Neural progenitor cell (in vitro differentiated cells): ENCODE measurements at regions not wholly inside any gene's neighbourhood (a gene's known extent, or its start where the extent isn't known, plus 50 kb on each side); places are given as distances from the start of the nearest gene placed in this dataset.

Experiments
- DNase-seq: peaks from one replicate; pipeline ENCODE4 v3.0.0-alpha.2; 2016; ENCODE audit warnings: low spot score
- H2AFZ ChIP-seq: fragments of 200-600 bp; sonication (generic); replicated peaks from 2 replicates; pipeline ENCODE4 v1.6.1; 2016; ENCODE audit warnings: antibody characterized with exemption
- H3F3A ChIP-seq: fragments of 200-600 bp; sonication (generic); 2 replicates; pipeline ENCODE4 v1.6.1; 2016; ENCODE audit warnings: antibody characterized with exemption, low read depth
- H3K27ac ChIP-seq: fragments of 200-600 bp; sonication (generic); 2 replicates; pipeline ENCODE4 v1.5.1; 2016; ENCODE audit warnings: mild to moderate bottlenecking
- H3K27me3 ChIP-seq: fragments of 200-600 bp; sonication (generic); 2 replicates; pipeline ENCODE4 v1.6.1; 2016; ENCODE audit warnings: mild to moderate bottlenecking, moderate library complexity
- H3K36me3 ChIP-seq: fragments of 200-600 bp; sonication (generic); 2 replicates; pipeline ENCODE4 v1.5.1; 2016
- H3K4me1 ChIP-seq: fragments of 200-600 bp; sonication (generic); 2 replicates; pipeline ENCODE4 v1.6.1; 2016; ENCODE audit warnings: mixed run types
- H3K4me2 ChIP-seq: fragments of 200-600 bp; sonication (generic); 2 replicates; pipeline ENCODE4 v1.6.1; 2016
- H3K4me3 ChIP-seq: fragments of 200-600 bp; sonication (generic); 2 replicates; pipeline ENCODE4 v1.5.1; 2016
- H3K79me2 ChIP-seq: fragments of 200-600 bp; sonication (generic); 2 replicates; pipeline ENCODE4 v1.6.1; 2016; ENCODE audit warnings: low read depth
- H3K9ac ChIP-seq: fragments of 200-600 bp; sonication (generic); 2 replicates; pipeline ENCODE4 v1.6.1; 2016
- H3K9me3 ChIP-seq: fragments of 200-600 bp; sonication (generic); 2 replicates; pipeline ENCODE4 v1.5.1; 2016; ENCODE audit warnings: low read depth
- H4K20me1 ChIP-seq: fragments of 200-600 bp; sonication (generic); 2 replicates; pipeline ENCODE4 v1.6.1; 2016; ENCODE audit warnings: low read depth
- H3K27ac Mint-ChIP-seq: 3 replicates; pipeline ENCODE4 v1.8.0; 2021; ENCODE audit warnings: mixed read lengths
- H3K27me3 Mint-ChIP-seq: 2 replicates; pipeline ENCODE4 v1.8.0; 2022; ENCODE audit warnings: low read depth, mild to moderate bottlenecking, inconsistent platforms, moderate library complexity, mixed read lengths; ENCODE audit not compliant: insufficient read depth
- H3K36me3 Mint-ChIP-seq: 3 replicates; pipeline ENCODE4 v1.8.0; 2021; ENCODE audit warnings: mixed read lengths
- H3K4me1 Mint-ChIP-seq: 3 replicates; pipeline ENCODE4 v1.8.0; 2021; ENCODE audit warnings: mixed read lengths
- H3K4me3 Mint-ChIP-seq: 3 replicates; pipeline ENCODE4 v1.8.0; 2021; ENCODE audit warnings: mild to moderate bottlenecking, moderate library complexity, mixed read lengths
- H3K9me3 Mint-ChIP-seq: 3 replicates; pipeline ENCODE4 v1.8.0; 2020; ENCODE audit warnings: mixed read lengths
- EZH2 ChIP-seq: fragments of 200-600 bp; sonication (generic); IDR thresholded peaks from 2 replicates; pipeline ENCODE4 v1.6.1; 2017; ENCODE audit warnings: antibody characterized with exemption, mild to moderate bottlenecking, moderate library complexity
- EZH2phosphoT487 ChIP-seq: fragments of 200-600 bp; sonication (generic); IDR thresholded peaks from 2 replicates; pipeline ENCODE4 v1.6.1; 2017; ENCODE audit warnings: antibody characterized with exemption
- TF ChIP-seq, protein P1 (sequence below): fragments of 200-600 bp; sonication (generic); IDR thresholded peaks from 2 replicates; pipeline ENCODE4 v1.5.1; 2017; ENCODE audit warnings: antibody characterized with exemption, mild to moderate bottlenecking

DNA sequence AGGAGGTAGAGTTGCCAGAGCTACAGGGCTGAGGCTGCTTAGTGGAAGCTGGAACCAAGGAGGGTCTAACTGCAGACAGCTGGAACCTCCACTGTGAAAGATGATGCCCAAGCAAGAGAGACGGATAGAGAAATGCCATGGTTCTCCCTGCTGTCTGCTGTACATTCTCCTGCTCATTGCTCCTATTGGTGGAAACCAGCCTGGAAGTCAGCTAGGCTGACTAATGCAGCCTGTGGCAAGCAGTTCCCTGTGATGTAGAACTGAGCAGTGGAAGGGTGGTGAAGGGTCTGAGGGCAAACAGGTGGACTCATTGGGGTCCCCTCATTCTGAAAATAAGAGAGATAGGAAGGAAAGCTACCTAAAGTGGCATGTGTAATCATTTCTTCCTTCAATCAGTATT lies 563.6 kb downstream of the SLC4A3 start:
- Mint-ChIP-seq H3K9me3 (peaks cover 7% of the 10 kb centered on the region), H3K36me3 (peaks cover 2% of the 10 kb centered on the region), H3K27me3 (no peaks in the 10 kb centered on the region), H3K4me3 (no peak overlapping the region), H3K27ac (no peak overlapping the region), H3K4me1 (no peaks in the 10 kb centered on the region)
- H3K4me1 ChIP-seq = no peaks in the 10 kb centered on the region
- H3K27ac ChIP-seq = no peak overlapping the region
- H4K20me1 ChIP-seq = no peaks in the 10 kb centered on the region
- no peaks in the 10 kb centered on the region for H3F3A ChIP-seq
- H3K4me2 ChIP-seq = no peak overlapping the region
- H3K27me3 ChIP-seq = no peaks in the 10 kb centered on the region
- no peaks in the 10 kb centered on the region for H3K79me2 ChIP-seq
- H2AFZ ChIP-seq = no peak overlapping the region
- DNase-seq = no peak
- TF ChIP-seq, protein P1, sequence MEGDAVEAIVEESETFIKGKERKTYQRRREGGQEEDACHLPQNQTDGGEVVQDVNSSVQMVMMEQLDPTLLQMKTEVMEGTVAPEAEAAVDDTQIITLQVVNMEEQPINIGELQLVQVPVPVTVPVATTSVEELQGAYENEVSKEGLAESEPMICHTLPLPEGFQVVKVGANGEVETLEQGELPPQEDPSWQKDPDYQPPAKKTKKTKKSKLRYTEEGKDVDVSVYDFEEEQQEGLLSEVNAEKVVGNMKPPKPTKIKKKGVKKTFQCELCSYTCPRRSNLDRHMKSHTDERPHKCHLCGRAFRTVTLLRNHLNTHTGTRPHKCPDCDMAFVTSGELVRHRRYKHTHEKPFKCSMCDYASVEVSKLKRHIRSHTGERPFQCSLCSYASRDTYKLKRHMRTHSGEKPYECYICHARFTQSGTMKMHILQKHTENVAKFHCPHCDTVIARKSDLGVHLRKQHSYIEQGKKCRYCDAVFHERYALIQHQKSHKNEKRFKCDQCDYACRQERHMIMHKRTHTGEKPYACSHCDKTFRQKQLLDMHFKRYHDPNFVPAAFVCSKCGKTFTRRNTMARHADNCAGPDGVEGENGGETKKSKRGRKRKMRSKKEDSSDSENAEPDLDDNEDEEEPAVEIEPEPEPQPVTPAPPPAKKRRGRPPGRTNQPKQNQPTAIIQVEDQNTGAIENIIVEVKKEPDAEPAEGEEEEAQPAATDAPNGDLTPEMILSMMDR = no peak
- no peak overlapping the region for H3K4me3 ChIP-seq
- no peaks in the 10 kb centered on the region for H3K9me3 ChIP-seq
- no peaks in the 10 kb centered on the region for H3K36me3 ChIP-seq
- H3K9ac ChIP-seq = no peak overlapping the region

GRCh38 chr2:220191737-220192136 lies 564.3 kb downstream of the SLC4A3 start:
- Histone ChIP-seq H3K27me3 (no peaks in the 10 kb centered on the region), H3K79me2 (no peaks in the 10 kb centered on the region), H3K27ac (no peak overlapping the region), H3K36me3 (no peaks in the 10 kb centered on the region), H4K20me1 (no peaks in the 10 kb centered on the region), H3K9ac (no peak overlapping the region), H3K4me3 (no peak overlapping the region), H3K4me2 (no peak overlapping the region), H3K4me1 (no peaks in the 10 kb centered on the region), H3K9me3 (no peaks in the 10 kb centered on the region), H2AFZ (no peak overlapping the region), H3F3A (no peaks in the 10 kb centered on the region)
- no peak for DNase-seq
- Mint-ChIP-seq H3K9me3 (peaks cover 9% of the 10 kb centered on the region), H3K4me3 (no peak overlapping the region), H3K4me1 (no peaks in the 10 kb centered on the region), H3K27ac (no peak overlapping the region), H3K27me3 (no peaks in the 10 kb centered on the region), H3K36me3 (peaks cover 2% of the 10 kb centered on the region)
- TF ChIP-seq EZH2phosphoT487 = no peak
- TF ChIP-seq EZH2 = no peak
- TF ChIP-seq, protein P1 = no peak

DNA sequence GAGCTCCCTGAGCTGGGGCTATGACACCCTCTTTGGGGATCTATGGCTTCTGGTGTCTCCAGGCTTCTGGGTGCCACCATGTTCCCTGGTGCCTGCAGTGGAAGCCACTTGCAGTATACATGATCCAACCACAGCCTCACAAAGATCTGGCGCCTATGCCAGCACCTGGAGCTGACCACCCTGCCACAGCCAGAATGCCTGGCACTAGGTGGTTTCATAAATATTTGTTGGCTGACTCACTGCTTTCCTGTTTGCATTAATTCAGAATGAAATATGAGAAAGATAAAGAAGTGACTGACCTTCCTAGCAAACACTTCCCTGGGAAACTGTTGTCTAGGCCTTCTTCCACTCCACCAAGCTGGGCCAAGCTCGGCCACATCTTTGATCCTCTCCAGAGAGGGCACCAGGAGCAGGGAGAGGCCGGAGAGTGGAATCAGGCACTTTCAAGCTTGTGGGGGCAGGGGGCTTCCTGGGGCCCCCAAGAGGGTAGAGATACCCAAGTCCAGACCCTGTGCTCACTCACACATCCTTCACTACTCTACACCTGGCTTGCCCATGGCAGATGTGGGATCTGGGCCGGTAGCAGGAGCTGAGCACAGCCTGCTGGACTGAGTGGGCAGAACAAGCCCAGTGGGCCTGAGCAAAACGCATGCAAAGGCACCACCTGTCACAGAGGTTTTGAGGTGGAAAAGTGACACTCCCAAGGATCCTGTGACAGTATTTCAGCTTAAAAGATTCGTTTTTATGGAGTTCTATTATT lies 565.7 kb downstream of the SLC4A3 start:
- no peak for TF ChIP-seq EZH2
- TF ChIP-seq, protein P1 = no peak
- TF ChIP-seq EZH2phosphoT487 = no peak
- H2AFZ ChIP-seq = no peak overlapping the region
- DNase-seq = no peak

More for the DNA sequence above, 565.7 kb downstream of the SLC4A3 start:
- no peak overlapping the region for H3K4me3 Mint-ChIP-seq
- Histone ChIP-seq H3K4me1 (no peaks in the 10 kb centered on the region), H3K27ac (no peak overlapping the region), H3K27me3 (no peaks in the 10 kb centered on the region), H3K9me3 (no peaks in the 10 kb centered on the region), H3K4me2 (no peak overlapping the region), H3K4me3 (no peak overlapping the region), H4K20me1 (no peaks in the 10 kb centered on the region), H3K36me3 (no peaks in the 10 kb centered on the region), H3K9ac (no peak overlapping the region), H3F3A (no peaks in the 10 kb centered on the region), H3K79me2 (no peaks in the 10 kb centered on the region)
- no peaks in the 10 kb centered on the region for H3K27me3 Mint-ChIP-seq
- peaks cover 2% of the 10 kb centered on the region for H3K36me3 Mint-ChIP-seq
- H3K4me1 Mint-ChIP-seq = no peaks in the 10 kb centered on the region
- H3K27ac Mint-ChIP-seq = no peak overlapping the region
- H3K9me3 Mint-ChIP-seq = peaks cover 9% of the 10 kb centered on the region
